ENCODE measurements at regions not wholly inside any gene's neighbourhood (a gene's known extent, or its start where the extent isn't known, plus 50 kb on each side); places are given as distances from the start of the nearest gene placed in this dataset.
A peak's percentile ranks its signal among the peaks of the same experiment; 100 is the strongest.

DNA sequence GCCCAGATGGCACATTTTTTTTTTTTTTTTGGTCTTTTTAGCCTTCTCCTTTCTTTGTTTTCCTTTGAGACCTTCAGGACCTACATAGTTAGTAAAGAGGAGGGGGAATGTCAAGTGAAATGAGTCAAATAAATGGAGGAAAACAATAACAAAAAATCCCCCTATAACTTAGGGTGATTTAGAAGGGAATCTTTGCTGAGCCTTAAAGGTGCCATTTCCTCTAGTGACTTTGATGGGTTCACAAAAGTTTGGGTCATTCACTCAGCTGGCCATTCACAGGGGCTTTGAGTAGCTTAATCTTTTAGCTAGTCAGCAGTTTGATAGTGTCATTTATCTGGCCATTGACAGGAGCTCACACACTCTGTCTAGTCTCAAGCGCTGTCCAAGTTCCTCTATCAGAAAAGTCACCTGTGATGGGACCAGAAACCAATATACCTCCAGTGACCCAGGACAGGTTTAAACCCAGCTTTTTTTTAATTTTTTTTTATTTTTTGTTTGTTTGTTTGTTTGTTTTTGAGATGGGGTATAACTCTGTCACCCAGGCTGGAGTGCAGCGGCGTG, 275.1 kb upstream of the PRDM1 start:
- TF ChIP-seq, protein P1, sequence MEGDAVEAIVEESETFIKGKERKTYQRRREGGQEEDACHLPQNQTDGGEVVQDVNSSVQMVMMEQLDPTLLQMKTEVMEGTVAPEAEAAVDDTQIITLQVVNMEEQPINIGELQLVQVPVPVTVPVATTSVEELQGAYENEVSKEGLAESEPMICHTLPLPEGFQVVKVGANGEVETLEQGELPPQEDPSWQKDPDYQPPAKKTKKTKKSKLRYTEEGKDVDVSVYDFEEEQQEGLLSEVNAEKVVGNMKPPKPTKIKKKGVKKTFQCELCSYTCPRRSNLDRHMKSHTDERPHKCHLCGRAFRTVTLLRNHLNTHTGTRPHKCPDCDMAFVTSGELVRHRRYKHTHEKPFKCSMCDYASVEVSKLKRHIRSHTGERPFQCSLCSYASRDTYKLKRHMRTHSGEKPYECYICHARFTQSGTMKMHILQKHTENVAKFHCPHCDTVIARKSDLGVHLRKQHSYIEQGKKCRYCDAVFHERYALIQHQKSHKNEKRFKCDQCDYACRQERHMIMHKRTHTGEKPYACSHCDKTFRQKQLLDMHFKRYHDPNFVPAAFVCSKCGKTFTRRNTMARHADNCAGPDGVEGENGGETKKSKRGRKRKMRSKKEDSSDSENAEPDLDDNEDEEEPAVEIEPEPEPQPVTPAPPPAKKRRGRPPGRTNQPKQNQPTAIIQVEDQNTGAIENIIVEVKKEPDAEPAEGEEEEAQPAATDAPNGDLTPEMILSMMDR (IDR thresholded peaks at IDR 0.05; ENCODE audit: extremely low read depth, missing control alignments) = no peak
- DNase-seq (ENCODE audit: low spot score) = no peak

GRCh38 chr6:105810105-105810921, 275.8 kb upstream of the PRDM1 start:
- TF ChIP-seq, protein P1 (IDR thresholded peaks at IDR 0.05; ENCODE audit: extremely low read depth, missing control alignments) = no peak
- peak; percentile 23 for DNase-seq (ENCODE audit: low spot score)

- DNase-seq (ENCODE audit: low spot score) = no peak
- TF ChIP-seq, protein P1 (IDR thresholded peaks at IDR 0.05; ENCODE audit: extremely low read depth, missing control alignments) = no peak
Measured at GRCh38 chr6:105808571-105808970, 277.6 kb upstream of the PRDM1 start.

DNA sequence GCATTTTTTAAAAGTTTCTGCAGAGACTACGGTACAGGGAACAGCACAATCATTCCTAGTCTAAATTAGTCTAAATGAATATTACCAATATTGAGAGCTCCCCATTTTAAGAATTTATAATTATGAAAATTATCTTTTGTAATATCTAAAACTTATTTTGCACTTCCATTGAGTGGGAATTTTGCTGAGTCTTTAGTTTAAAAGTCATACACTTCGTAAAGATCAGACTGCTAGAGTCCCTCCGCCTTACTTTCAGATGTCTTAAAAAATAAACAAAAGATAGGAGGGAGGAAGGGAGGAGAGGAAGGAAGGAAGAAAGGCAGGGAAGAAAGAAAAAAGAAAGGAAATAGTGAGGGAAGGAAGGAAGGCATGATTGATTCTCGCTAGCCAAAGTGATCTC, 278.2 kb upstream of the PRDM1 start:
- DNase-seq (ENCODE audit: low spot score) = no peak
- TF ChIP-seq, protein P1 (IDR thresholded peaks at IDR 0.05; ENCODE audit: extremely low read depth, missing control alignments) = no peak

DNA sequence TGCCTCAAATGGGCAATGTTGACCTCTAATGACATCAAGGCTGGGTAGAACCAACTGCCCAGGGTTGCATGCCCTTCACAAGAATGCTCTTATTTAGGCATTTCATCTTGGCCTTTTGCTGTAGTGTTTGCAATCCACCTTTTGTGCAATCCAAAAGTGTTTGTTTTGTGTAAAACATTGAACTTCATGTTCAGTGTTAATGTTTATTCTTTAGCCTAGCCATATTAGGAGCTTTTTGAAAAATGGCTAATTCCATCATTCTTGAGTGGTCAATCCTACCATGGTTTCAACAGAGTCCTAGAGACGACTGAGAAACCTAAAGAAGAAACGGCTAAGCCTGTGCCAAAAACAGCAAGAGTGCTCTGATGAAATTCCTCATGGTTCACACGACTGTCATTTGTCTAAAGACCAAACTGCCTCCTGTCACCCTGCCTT, 279.6 kb upstream of the PRDM1 start:
- no peak for DNase-seq (ENCODE audit: low spot score)
- TF ChIP-seq, protein P1 (IDR thresholded peaks at IDR 0.05; ENCODE audit: extremely low read depth, missing control alignments) = no peak

- DNase-seq (ENCODE audit: low spot score) = no peak
- TF ChIP-seq, protein P1 (IDR thresholded peaks at IDR 0.05; ENCODE audit: extremely low read depth, missing control alignments) = no peak
Measured at GRCh38 chr6:105805501-105806023, 280.6 kb upstream of the PRDM1 start.

GRCh38 chr6:105804424-105804823, 281.7 kb upstream of the PRDM1 start:
- TF ChIP-seq, protein P1 (IDR thresholded peaks at IDR 0.05; ENCODE audit: extremely low read depth, missing control alignments) = no peak
- DNase-seq (ENCODE audit: low spot score) = no peak
